K562 (cell line): ENCODE measurements at regions not wholly inside any gene's neighbourhood (a gene's known extent, or its start where the extent isn't known, plus 50 kb on each side); places are given as distances from the start of the nearest gene placed in this dataset.

ENCODE experiments used
- ATF3 ChIP-seq, 2 experiments: fragments of 450-650 bp in 1 of 2; sonication (generic) in 1 of 2; formaldehyde crosslinking in 1 of 2; IDR thresholded peaks in 1 of 2; conservative IDR thresholded peaks in 1 of 2; 2 replicates each; pipeline versions ENCODE4 v1.6.1 to v1.8.1; 2016 to 2023; ENCODE audit warnings: mild to moderate bottlenecking in 2 of 2, moderate library complexity in 2 of 2, inconsistent platforms in 1 of 2, missing genetic modification reagents in 1 of 2
- ATF7 ChIP-seq: fragments of 450-650 bp; IDR thresholded peaks from 2 replicates; pipeline ENCODE4 v1.7.1; 2014; ENCODE audit warnings: mild to moderate bottlenecking, moderate library complexity
- CEBPB ChIP-seq: fragments of 450-650 bp; IDR thresholded peaks from 2 replicates; pipeline ENCODE4 v1.6.1; 2016; ENCODE audit warnings: missing genetic modification characterization, missing compliant biosample characterization
- CHCHD3 ChIP-seq: fragments of 250-450 bp; sonication (Bioruptor Pico); IDR thresholded peaks from 2 replicates; pipeline ENCODE4 v2.1.2; 2022; ENCODE audit warnings: mild to moderate bottlenecking
- EGR1 ChIP-seq: fragments of 450-650 bp; conservative IDR thresholded peaks from 2 replicates; pipeline ENCODE4 v1.6.1; 2017; ENCODE audit warnings: mild to moderate bottlenecking
- FOXM1 ChIP-seq, 2 experiments: fragments of 450-650 bp in 1 of 2; sonication (generic) in 1 of 2; formaldehyde crosslinking in 1 of 2; IDR thresholded peaks; 2 replicates each; pipeline versions ENCODE4 v1.6.1 to v1.9.0; 2017 to 2022; ENCODE audit warnings: low read depth in 2 of 2, mild to moderate bottlenecking in 2 of 2, missing genetic modification reagents in 1 of 2, moderate library complexity in 1 of 2
- GATA2 ChIP-seq: sonication (generic); formaldehyde crosslinking; IDR thresholded peaks from 2 replicates; pipeline ENCODE4 v1.4.0; 2020; ENCODE audit warnings: mild to moderate bottlenecking, missing genetic modification reagents
- GATAD2B ChIP-seq: fragments of 450-650 bp; IDR thresholded peaks from 2 replicates; pipeline ENCODE4 v1.6.1; 2017; ENCODE audit warnings: mild to moderate bottlenecking, borderline replicate concordance
- KLF6 ChIP-seq: fragments of 250-450 bp; sonication (Bioruptor Pico); IDR thresholded peaks from 2 replicates; pipeline ENCODE4 v1.4.0; 2020; ENCODE audit warnings: mild to moderate bottlenecking, moderate library complexity, borderline replicate concordance
- MAFK ChIP-seq: IDR thresholded peaks from 2 replicates; pipeline ENCODE4 v1.6.1; 2011; ENCODE audit warnings: low read length, improper control_type of control experiment
- MIER1 ChIP-seq: fragments of 450-650 bp; IDR thresholded peaks from 2 replicates; pipeline ENCODE4 v1.6.1; 2016; ENCODE audit warnings: antibody characterized with exemption, mild to moderate bottlenecking, low read depth
- MYC ChIP-seq, 2 experiments: fragments of 250-450 bp in 1 of 2; sonication (Bioruptor Pico) in 1 of 2; IDR thresholded peaks; 2 replicates each; pipeline versions ENCODE4 v1.5.1 to v1.6.1; 2012 to 2021; ENCODE audit warnings: low read depth in 2 of 2, borderline replicate concordance in 1 of 2, improper control_type of control experiment in 1 of 2, low read length in 1 of 2, mild to moderate bottlenecking in 1 of 2, moderate library complexity in 1 of 2
- NRF1 ChIP-seq, 2 experiments: fragments of 450-650 bp; IDR thresholded peaks in 1 of 2; conservative IDR thresholded peaks in 1 of 2; 2 replicates each; pipeline ENCODE4 v1.6.1; 2014; ENCODE audit warnings: mild to moderate bottlenecking in 2 of 2
- PHB2 ChIP-seq: fragments of 450-650 bp; IDR thresholded peaks from 2 replicates; pipeline ENCODE4 v1.6.1; 2017; ENCODE audit warnings: low read depth
- RBM14 ChIP-seq: fragments of 200-400 bp; formaldehyde crosslinking; IDR thresholded peaks from 2 replicates; pipeline ENCODE4 v1.6.1; 2018; ENCODE audit warnings: low read depth, mild to moderate bottlenecking, low read length, moderate library complexity, borderline replicate concordance; ENCODE audit not compliant: insufficient read depth
- RBM17 ChIP-seq: fragments of 200-400 bp; formaldehyde crosslinking; IDR thresholded peaks from 2 replicates; pipeline ENCODE4 v1.6.1; 2017; ENCODE audit warnings: low read depth, mild to moderate bottlenecking, low read length, borderline replicate concordance
- SOX6 ChIP-seq: fragments of 450-650 bp; IDR thresholded peaks from 2 replicates; pipeline ENCODE4 v1.6.1; 2014; ENCODE audit warnings: mild to moderate bottlenecking
- TEAD4 ChIP-seq, 2 experiments: sonication (generic) in 1 of 2; formaldehyde crosslinking in 1 of 2; IDR thresholded peaks; 2 replicates each; pipeline versions ENCODE4 v1.6.1 to v1.8.0; 2012 to 2022; ENCODE audit warnings: borderline replicate concordance in 1 of 2, inconsistent platforms in 1 of 2, low read length in 1 of 2, mild to moderate bottlenecking in 1 of 2, missing genetic modification reagents in 1 of 2
- WHSC1 ChIP-seq: IDR thresholded peaks from one replicate; pipeline ENCODE4 v1.6.1; 2012; ENCODE audit warnings: low read length, control low read depth, inconsistent platforms
- ZC3H11A ChIP-seq: IDR thresholded peaks from 2 replicates; pipeline ENCODE4 v1.6.1; 2012; ENCODE audit warnings: low read depth, low read length, improper control_type of control experiment
- ZNF24 ChIP-seq: fragments of 450-650 bp; IDR thresholded peaks from 2 replicates; pipeline ENCODE4 v1.6.1; 2016
- TF ChIP-seq, protein P1 (sequence below): fragments of 450-650 bp; formaldehyde crosslinking; IDR thresholded peaks from 2 replicates; pipeline ENCODE4 v1.4.0; 2020; ENCODE audit warnings: mild to moderate bottlenecking, moderate library complexity
- TF ChIP-seq, protein P2 (sequence below), 3 experiments: IDR thresholded peaks in 2 of 3; conservative IDR thresholded peaks in 1 of 3; 2 replicates each; pipeline ENCODE4 v1.5.1; 2011 to 2012; ENCODE audit warnings: low read length in 3 of 3, mild to moderate bottlenecking in 3 of 3, control low read depth in 2 of 3, improper control_type of control experiment in 1 of 3, inconsistent platforms in 1 of 3, low read depth in 1 of 3, mixed read lengths in 1 of 3, moderate library complexity in 1 of 3; ENCODE audit not compliant: insufficient read depth in 2 of 3

- TF ChIP-seq, protein P1, sequence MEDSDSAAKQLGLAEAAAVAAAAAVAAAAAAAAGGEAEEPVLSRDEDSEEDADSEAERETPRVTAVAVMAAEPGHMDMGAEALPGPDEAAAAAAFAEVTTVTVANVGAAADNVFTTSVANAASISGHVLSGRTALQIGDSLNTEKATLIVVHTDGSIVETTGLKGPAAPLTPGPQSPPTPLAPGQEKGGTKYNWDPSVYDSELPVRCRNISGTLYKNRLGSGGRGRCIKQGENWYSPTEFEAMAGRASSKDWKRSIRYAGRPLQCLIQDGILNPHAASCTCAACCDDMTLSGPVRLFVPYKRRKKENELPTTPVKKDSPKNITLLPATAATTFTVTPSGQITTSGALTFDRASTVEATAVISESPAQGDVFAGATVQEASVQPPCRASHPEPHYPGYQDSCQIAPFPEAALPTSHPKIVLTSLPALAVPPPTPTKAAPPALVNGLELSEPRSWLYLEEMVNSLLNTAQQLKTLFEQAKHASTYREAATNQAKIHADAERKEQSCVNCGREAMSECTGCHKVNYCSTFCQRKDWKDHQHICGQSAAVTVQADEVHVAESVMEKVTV, result peak; percentile 35; the same call in 1 of the 2 replicates
- peak; percentile 72 for TF ChIP-seq ATF3 (IDR thresholded peaks at IDR 0.05)
- no peak for TF ChIP-seq ATF3 (CRISPR knock-in tag; conservative IDR thresholded peaks at IDR 0.05)
- peak; percentile 96 for TF ChIP-seq EGR1
- no peak for TF ChIP-seq RBM14
- no peak for TF ChIP-seq KLF6
- TF ChIP-seq SOX6, result peak; percentile 93
- no peak for TF ChIP-seq RBM17
- peak; percentile 63; the same call in 1 of the 2 replicates for TF ChIP-seq PHB2
- TF ChIP-seq CHCHD3, result no peak
- TF ChIP-seq ZNF24, result peak; percentile 34; the same call in 1 of the 2 replicates
- TF ChIP-seq WHSC1, result no peak
- no peak for TF ChIP-seq MIER1
- TF ChIP-seq MAFK, result peak; percentile 31; the same call in 1 of the 2 replicates
- 0 out of 2 replicates have a peak, but pooled peaks have one; percentile 21 for TF ChIP-seq MYC (IDR thresholded peaks at IDR 0.05; ENCODE audit: low read depth, low read length)
- no peak for TF ChIP-seq MYC (CRISPR knock-in tag; IDR thresholded peaks at IDR 0.05; ENCODE audit: borderline replicate concordance, low read depth)
- TF ChIP-seq ATF7, result peak; percentile 75; the same call in 1 of the 2 replicates
- peak; percentile 97 for TF ChIP-seq GATA2 (CRISPR knock-in tag)
- TF ChIP-seq NRF1 (conservative IDR thresholded peaks at IDR 0.05 in 1 of 2, IDR thresholded peaks at IDR 0.05 in 1 of 2), result peak; percentile 10 to 16; a peak in 1 of 4 replicates
- TF ChIP-seq, protein P2, sequence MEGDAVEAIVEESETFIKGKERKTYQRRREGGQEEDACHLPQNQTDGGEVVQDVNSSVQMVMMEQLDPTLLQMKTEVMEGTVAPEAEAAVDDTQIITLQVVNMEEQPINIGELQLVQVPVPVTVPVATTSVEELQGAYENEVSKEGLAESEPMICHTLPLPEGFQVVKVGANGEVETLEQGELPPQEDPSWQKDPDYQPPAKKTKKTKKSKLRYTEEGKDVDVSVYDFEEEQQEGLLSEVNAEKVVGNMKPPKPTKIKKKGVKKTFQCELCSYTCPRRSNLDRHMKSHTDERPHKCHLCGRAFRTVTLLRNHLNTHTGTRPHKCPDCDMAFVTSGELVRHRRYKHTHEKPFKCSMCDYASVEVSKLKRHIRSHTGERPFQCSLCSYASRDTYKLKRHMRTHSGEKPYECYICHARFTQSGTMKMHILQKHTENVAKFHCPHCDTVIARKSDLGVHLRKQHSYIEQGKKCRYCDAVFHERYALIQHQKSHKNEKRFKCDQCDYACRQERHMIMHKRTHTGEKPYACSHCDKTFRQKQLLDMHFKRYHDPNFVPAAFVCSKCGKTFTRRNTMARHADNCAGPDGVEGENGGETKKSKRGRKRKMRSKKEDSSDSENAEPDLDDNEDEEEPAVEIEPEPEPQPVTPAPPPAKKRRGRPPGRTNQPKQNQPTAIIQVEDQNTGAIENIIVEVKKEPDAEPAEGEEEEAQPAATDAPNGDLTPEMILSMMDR (IDR thresholded peaks at IDR 0.05 in 2 of 3, conservative IDR thresholded peaks at IDR 0.05 in 1 of 3; ENCODE audit: insufficient read depth in 2 of 3, low read depth in 1 of 3, low read length in 3 of 3), result peak in 1 of 3 experiments; percentile 23; a peak in 1 of 6 replicates
- peak; percentile 99 for TF ChIP-seq CEBPB (tag)
- TF ChIP-seq ZC3H11A, result 0 out of 2 replicates have a peak, but pooled peaks have one; percentile 84
- TF ChIP-seq TEAD4 (IDR thresholded peaks at IDR 0.05; ENCODE audit: low read length), result peak; percentile 98
- no peak for TF ChIP-seq TEAD4 (CRISPR knock-in tag; IDR thresholded peaks at IDR 0.05; ENCODE audit: borderline replicate concordance)
- peak; percentile 86 for TF ChIP-seq FOXM1 (IDR thresholded peaks at IDR 0.05; ENCODE audit: low read depth)
- TF ChIP-seq FOXM1 (CRISPR knock-in tag; IDR thresholded peaks at IDR 0.05; ENCODE audit: low read depth), result no peak
- peak; percentile 48; the same call in 1 of the 2 replicates for TF ChIP-seq GATAD2B
Observed at GRCh38 chr3:72086042-72086742, 301.2 kb upstream of the PROK2 start (continued).
